ENCODE measurements at regions not wholly inside any gene's neighbourhood (a gene's known extent, or its start where the extent isn't known, plus 50 kb on each side); places are given as distances from the start of the nearest gene placed in this dataset.

DNA sequence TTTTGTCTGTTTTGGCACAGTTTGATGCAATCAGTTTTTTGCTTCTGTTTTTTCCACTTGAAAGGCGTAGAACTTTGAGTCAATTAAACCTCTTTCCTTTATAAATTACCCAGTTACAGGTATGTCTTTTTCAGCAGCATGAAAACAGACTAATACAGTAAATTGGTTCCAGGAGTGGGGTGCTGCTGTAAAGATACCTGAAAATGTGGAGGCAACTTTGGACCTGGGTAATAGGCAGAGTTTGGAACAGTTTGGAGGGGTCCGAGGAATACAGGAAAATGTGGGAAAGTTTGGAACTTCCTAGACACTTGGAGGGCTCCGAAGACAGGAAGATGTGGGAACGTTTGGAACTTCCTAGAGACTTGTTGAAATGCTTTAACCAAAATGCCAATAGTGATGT, 2022.2 kb downstream of the MAT2B start:
- in situ Hi-C loops (cut with HindIII; ENCODE audit: low sequenced_read_pairs): no loop called here

DNA sequence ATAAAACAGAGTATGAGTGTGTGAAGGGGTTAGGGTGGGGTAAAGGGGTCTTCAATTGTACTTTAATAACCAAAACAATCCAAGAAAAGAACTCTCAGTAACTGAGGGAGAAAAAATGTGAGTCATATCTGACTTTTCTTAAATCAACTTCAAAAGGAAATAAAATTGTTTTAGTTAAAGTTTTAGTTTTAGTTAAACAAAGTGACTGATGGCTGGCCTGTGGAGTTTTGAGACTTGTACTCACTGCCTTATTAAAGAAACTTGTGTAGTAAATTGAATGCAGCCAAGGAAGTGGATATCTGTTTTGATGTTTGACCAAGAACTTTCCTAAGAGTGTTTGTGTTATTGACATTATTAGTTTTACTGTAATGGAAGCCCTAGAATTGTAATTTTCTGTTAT, 2032.6 kb downstream of the MAT2B start:
- in situ Hi-C loops (cut with HindIII; ENCODE audit: low sequenced_read_pairs): no loop called here

DNA sequence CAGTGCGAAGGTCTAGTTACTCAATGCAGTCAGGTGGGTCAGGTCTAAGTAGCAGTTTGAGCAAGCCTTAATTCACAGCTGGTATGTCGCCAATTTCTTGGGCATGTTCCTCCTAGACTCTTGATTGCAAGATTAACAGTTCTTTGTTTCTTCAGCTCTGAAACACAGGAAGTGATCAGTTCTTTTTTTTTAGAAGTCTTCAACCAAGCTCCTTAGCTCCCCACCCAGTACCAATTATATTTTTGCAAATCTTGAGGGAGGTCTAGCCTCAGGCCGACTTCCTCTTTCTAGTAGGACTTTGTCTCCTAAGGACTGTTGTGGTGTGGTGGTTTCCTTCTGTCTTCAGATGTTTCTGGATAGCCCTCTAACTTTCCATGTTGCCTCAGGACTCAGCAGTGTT, 2054.2 kb downstream of the MAT2B start:
- in situ Hi-C loops (cut with HindIII; ENCODE audit: low sequenced_read_pairs): no loop called here

DNA sequence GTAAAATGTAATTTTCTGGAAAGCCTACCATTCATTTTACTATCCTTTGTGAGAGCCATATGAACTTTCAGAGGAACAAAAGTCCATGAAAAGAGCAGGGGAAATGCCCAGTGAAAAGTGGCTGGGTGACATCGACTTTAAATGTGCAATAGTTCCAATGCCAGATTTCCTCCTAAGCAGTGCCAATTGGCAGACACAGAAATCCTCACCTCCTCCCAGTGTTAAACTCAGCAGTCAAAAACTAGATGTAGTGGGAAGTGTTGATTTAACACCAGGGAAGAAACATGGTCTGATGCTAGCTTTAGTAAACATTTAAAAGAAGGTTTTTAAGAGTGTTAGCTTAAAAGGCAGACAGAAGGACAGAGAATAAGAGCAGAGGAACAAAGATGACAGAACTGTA, 2055.2 kb downstream of the MAT2B start:
- in situ Hi-C loops (cut with HindIII; ENCODE audit: low sequenced_read_pairs): no loop called here

DNA sequence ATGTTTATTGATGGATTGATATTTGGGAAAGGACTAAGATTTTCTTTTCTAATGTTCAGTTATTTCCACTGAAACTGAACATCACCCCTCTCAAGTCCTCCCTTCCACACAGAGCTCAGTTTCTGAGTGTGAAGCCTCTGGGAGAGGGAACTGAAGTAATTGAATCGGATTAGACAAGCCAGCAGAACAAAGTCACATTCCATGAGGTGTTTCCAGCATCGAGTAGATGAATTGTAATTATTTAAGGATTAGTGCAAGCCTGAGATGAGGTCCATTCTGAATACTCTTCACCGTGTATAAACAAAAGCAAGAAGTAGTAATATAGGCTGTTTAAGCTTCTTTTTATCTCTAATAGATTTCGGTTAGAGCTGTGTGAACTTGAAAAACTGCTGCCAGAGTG, 2060.5 kb downstream of the MAT2B start:
- in situ Hi-C loops (cut with HindIII; ENCODE audit: low sequenced_read_pairs): no loop called here

DNA sequence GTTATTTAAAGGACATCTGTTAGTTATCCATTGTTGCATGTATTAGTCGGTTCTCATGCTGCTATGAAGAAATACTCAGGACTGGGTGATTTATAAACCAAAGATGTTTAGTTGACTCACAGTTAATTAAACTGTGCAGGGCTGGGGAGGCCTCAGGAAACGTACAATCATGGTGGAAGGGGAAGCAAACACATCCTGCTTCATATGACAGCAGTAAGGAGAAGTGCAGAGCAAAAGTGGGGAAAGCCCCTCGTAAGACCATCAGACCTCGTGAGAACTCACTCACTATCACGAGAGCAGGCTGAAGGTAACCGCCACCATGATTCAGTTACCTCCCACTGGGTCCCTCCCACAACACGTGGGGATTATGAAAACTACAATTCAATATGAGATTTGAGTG, 2064.1 kb downstream of the MAT2B start:
- in situ Hi-C loops (cut with HindIII; ENCODE audit: low sequenced_read_pairs): no loop called here

DNA sequence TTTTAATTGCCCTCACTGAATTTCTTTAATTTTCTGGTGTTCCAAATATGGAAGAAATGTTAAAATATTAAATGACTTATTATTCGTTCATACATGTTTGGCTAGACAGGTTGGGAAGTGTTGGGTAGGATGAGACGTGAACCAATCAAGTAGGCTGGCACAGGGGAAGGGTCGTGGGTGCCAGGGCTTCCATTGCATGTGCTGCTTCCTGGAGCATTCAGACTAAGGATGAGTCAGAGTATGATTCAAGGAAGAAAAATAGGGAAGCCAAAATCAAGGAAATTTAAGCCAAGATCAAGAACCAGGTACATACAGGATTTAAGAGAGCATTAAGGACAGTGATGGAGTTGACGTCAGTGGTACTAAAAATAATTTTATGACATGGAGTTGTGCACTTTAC, 2068.0 kb downstream of the MAT2B start:
- in situ Hi-C loops (cut with HindIII; ENCODE audit: low sequenced_read_pairs): no loop called here

DNA sequence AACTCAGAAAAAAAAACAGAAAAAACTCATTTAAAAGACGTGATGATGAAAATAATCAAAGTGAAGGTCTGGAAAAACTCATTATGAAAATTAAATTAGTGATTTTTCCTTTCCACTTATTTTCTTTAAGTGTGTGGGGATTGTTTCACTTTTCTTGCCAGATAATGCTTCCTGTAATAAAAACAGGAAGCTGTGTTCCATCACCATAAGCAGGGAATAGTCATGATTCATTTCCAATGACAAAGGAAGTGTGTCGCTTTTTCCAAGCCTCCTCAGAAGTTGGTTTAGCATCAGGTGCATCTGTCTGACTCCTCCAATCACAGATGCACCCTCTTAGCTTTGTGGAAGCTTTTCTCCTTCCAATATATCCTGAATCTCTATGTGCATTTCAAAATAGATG, 2068.7 kb downstream of the MAT2B start:
- in situ Hi-C loops (cut with HindIII; ENCODE audit: low sequenced_read_pairs): no loop called here

DNA sequence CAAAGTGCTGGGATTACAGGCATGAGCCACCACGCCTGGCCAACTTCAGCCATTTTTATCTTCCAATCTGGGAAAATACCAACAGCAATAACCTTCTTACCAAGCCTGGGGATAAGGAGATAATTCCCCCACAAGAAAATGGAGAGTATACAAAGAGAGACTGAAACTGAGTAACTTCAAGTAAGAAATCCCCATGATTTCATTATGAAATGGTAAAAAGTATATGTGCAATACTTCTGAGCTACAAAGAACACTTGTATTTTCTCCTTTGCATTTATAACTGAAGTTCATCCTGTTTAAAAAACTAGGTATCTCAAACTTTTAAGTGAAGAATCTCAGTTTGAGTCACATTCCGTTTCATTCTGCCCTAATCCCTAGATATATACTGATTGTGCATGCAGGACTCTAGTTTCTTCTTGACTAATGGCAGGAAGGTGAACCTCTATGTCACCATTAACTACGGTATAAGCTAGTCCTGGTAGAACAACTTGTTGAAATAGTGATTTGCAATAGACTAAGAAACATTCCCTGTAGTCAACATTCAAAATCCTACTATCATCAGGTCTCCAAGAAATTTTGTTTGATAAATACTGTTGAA, 2071.4 kb downstream of the MAT2B start:
- in situ Hi-C loops (cut with HindIII; ENCODE audit: low sequenced_read_pairs): no loop called here

DNA sequence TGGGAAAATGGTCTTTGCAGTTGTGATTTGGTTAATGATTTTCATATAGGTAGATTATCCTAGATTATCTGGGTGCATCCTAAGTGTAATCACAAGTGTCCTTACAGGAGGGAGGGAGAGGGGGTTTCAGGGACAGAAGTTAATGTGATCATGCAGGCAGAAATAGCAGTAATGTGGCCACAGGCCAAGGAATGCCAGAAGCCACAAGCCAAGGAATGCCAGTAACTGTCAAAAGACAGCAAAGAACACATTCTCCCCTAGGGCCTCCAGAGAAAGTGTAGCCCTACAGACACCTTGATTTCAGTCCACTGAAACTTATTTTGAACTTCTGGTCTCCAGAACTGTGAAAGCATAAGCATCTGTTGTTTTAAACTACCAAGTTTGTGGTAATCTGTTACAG, 2074.5 kb downstream of the MAT2B start:
- in situ Hi-C loops (cut with HindIII; ENCODE audit: low sequenced_read_pairs): no loop called here

DNA sequence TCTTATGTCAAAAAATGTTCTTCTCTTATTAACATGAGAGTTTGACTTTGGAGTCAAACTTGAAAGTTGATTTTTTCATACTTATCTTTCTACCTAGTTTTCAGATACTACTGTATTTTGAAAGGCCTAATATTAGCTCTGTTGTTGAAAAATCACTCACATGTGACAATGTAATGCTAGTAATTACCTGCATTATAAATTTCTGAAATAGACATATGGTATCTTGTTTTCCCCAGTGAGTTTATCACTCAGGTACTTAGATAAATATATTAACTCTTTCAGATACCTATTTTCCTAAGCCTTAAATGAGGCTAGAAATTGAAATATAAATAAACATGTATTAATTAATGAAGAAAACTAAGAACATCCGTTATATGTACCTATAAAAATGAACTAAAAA, 2089.3 kb downstream of the MAT2B start:
- in situ Hi-C loops (cut with HindIII; ENCODE audit: low sequenced_read_pairs): no loop called here

DNA sequence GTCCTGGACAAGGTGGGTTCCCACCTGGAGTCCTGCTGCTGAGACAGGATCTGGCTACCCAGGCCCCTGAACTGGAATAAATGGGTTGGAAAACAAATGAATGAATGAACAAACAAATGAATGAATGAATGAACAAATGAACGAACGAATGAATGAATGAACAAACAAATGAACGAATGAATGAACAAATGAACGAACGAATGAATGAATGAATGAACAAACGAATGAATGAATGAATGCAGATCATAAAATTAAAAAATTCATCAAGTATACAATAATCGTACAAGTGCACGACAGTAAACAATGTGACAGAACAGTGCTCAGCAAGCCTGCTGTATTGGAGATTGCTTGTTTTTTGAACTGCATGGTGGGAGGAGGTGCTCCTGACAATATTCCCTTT, 2097.1 kb downstream of the MAT2B start:
- in situ Hi-C loops (cut with HindIII; ENCODE audit: low sequenced_read_pairs): no loop called here

DNA sequence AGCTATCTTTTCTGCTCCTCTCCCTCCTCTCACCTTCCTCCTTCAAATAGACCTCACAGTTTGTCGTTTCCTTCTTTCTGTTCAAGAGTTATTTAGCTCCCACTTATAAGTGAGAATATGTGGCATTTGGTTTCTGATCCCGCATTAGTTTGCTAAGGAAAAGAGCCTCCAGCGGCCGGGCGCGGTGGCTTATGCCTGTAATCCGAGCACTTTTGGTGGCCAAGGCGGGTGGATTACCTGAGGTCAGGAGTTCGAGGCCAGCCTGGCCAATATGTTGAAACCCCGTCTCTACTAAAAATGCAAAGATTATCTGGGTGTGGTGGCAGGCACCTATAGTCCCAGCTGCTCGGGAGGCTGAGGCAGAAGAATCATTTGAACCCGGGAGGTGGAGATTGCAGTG, 2101.6 kb downstream of the MAT2B start:
- in situ Hi-C loops (cut with HindIII; ENCODE audit: low sequenced_read_pairs): no loop called here

DNA sequence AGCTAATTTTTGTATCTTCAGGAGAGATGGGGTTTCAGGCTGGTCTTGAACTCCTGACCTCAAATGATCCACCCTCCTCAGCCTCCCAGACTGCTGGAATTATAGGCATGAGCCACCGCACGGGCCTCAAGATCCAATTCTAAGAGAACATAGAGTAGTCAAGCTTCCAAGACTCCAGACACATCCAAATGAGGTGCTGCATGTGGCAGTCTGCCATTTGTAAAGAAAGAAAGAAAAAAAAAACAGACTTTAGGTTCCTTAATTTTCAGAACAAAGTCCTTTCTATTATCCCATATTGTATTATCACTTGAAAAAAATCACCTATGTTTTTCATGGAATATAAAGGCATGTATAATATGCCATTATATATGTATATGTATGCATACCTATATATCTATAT, 2104.5 kb downstream of the MAT2B start:
- in situ Hi-C loops (cut with HindIII; ENCODE audit: low sequenced_read_pairs): no loop called here

DNA sequence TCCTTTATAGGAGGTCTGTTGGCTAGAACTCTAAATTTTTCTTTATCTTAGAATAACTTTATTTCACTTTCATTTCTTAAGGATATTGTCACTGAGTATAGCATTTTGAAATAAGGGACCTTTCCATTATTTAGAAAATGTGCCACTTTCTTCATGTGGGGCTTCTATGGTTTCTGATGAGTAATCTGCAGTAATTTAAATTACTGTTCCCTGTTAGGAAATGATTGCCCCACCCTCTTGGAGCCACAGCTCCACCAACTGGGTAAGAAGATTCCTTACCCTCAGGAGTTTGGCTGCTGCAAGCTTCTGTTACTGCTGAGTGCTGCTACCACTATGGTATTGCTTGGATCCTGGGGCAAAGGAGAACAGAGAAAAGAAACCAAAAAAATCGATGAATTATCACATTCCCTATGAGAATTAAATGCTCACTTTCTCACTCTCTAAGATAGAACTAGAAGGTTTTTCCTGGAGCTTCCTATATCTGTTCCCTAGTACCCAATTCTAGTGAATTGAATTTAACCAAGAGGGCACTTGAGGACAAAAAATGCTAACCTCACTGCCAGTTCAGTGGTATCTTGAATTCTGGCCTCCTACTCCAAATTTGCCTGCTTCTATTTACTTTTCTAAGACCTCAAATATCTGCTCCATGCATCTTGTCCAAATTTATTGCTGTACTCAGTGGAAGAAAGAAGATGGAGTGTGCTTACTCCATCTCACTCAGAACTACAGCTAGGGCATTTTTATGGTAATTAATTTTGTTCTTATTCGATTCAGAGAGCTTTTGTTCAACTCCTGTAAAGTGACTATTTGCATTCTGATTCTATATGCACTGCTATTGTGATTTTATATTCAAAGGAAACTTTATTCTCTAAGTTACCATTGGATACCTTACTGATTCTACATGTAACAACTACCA, 2111.3 kb downstream of the MAT2B start:
- in situ Hi-C loops (cut with HindIII; ENCODE audit: low sequenced_read_pairs): no loop called here

DNA sequence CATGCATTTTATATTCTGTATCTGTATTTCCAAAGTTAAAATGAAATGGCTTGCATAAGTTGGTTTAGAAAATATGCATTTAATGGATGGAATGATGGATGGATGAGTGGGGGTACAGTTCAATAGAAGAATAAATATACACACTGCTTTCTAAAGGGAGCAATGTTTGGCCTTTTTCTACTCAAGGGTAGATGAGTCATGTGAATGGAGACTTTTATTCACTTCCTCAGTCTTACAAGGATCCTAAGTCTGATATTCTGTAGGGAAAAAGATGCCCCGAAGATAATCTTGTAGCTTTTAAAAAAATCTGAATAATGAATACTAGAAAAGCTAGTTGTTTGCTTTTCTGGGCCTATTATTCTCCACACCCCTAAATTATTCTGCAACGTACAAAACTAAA, 2112.1 kb downstream of the MAT2B start:
- in situ Hi-C loops (cut with HindIII; ENCODE audit: low sequenced_read_pairs): no loop called here

DNA sequence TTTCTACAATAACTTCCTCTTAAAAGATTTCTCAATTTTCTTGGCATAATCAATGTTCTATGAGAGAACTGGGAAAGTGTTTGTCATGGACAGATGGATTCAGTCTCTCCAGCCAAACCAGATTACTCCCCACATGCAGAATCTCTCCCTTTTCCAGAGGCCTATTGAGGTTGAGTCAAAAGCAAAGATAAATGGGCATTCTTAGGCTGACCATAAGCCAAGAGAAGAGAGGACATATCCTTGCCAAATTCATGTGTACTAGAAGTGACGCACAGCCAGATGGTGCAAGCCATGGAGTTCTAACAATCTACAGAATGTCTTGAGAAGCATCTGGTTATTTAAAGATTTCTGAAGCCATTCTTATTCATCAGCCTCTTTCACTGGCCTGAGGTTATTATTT, 2115.0 kb downstream of the MAT2B start:
- in situ Hi-C loops (cut with HindIII; ENCODE audit: low sequenced_read_pairs): no loop called here

DNA sequence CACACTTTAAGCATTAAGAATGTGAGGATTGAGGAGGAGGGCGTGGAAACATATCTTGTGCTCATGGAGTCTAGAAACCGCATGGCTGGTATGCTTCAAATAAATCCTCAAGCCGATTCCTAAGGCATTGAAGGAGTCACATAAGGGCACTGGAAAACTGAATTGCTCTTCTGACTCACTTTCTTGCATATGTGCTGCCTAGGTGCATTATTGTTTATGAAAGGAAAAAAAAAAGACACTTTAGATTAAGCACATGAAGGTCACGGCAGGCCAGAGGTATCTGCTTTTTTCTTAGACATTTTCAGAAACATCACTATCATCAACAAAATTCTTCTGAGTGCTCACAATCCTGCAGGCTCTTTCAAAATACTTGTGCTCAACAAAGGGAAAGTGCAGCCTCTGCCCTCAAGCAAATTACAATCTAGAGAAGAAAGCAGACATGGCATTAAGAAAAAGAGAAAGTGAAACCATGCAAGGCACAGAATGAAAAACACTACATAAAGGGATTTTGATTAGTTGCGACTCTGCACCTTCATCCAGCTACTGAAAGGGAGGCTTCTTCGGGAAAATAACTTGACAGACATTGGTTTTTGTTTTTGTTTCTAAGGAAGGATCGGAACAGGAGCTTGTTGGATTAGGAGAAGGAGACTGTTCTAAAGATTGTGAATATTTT, 2117.6 kb downstream of the MAT2B start:
- in situ Hi-C loops (cut with HindIII; ENCODE audit: low sequenced_read_pairs): no loop called here

DNA sequence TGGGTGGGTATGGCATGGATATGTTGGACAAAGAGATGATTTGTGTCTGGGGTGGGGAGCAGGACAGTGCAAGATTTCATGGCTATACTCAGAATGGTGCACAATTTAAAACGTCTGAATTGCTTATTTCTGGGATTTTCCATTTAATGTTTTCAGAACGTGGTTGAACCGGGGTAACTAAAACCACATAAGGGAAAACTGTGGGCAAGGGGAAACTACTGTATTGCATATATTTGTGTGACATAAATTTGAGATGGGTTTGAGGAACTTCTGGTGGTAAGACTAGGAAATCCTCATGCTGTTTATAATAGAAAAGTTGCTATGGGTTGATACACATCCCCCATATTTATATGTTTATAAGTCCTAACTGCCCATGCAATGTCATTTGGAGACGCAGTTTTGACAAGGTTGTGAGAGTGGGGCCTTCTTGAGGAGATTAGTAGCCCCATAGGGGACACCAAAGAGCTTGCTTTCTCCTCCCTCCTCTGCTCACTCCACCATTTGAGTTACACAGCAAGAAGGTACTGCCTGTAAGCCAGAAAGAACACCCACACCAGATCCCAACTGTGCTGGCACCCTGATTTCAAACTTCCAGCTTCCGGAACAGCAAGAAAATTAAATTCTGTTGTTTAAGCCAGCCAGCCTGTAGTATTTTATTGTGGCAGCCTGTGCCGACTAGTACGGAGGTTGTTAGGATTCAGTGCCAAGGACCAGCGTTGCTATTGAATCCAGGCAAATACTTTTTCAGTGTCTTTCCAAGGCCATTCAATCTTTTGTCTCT, 2118.9 kb downstream of the MAT2B start:
- in situ Hi-C loops (cut with HindIII; ENCODE audit: low sequenced_read_pairs): no loop called here

DNA sequence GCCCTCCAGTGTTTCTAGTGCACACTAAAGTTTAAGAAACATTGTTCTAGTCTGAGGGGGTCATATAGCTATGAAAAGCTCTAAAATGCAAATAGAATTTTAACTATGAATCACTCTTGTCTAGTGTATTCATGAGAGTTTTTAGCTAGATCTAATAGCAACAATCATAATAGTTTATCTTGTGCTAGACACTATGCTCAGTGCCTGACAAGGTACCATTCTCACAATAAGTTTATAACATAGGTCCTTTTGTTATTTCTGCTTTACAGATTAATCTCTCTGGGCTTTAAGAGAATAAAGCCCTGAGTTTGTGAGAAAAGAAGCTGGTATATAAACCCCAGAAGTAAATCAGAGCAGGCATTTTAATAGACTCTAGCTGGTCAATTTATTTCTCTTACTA, 2120.7 kb downstream of the MAT2B start:
- in situ Hi-C loops (cut with HindIII; ENCODE audit: low sequenced_read_pairs): no loop called here

DNA sequence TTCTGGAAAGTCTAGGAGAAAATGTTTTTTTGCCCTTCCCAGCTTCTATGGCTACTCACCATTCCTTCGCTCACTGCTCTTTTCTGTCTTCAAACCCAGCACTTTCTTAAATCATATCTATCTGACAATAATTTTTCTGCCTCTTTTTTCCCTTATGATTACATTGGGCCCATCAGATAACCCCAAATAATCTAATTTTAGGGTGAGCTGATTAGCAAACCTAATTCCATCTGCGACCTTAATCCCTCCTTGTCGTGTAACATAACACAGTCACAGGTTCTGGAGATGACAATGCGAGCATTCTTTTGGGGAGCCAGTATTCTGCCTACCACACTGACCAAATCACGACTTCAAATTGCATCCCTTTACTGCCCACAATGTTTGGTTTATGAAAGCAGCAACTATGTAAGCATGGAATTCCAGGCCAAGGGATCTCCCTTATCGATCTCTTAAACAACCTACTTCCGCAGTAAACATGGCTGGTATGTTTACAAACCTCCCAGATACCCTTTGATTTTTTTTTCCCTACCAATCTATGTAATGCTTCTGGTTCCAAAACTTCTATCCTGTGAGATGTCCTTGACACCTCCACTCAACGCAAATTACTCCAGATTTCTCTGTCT, 2122.2 kb downstream of the MAT2B start:
- in situ Hi-C loops (cut with HindIII; ENCODE audit: low sequenced_read_pairs): no loop called here
